ENCODE measurements at regions not wholly inside any gene's neighbourhood (a gene's known extent, or its start where the extent isn't known, plus 50 kb on each side); places are given as distances from the start of the nearest gene placed in this dataset.

DNA sequence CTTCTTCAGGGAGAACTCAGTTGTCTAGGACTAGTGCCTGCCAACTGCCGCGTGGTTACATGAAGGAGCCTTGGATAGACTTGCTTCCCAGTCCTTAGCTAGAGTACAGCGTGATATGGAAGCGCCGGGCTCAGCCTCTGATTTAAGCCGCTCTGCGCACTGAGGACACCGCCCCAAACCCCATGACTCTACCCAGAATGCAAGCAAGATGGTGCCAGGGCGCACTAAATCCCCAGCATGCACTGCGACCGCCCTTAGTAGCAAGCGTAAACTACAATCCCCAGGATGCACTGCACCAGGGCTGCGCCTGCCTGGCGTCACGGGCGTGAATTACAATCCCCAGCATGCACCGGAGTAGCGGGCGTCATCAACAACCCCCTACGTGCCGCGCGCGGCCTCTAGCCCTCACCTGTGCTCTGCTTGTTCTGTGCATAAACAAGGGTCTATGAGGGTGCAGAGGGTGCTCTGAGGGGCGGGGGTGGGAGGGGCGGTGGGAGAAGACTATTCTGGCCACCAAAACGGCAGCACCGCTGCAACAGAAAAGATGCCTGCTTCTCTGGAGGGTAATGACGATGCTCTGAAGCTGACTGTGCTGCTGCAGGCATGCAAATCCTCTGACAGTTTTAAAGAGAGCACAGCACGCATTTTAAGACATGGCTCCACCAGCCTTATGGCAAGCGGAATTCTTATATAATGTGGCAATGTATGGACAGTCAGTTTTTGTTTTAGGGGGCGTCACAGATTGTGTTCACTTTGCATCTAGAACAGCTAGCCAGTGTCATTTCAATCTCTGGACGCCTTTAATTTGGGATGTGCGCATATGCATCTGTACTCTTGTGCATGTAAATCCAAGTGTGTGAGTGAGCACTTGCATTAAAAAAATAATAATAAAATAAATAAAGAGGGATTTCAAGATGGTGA, 282.5 kb upstream of the MYT1L start (continued):
- TF ChIP-seq FOSL1 (tag; conservative IDR thresholded peaks at IDR 0.05) (peak; percentile 23; the same call in 1 of the 2 replicates), EGR1 (conservative IDR thresholded peaks at IDR 0.05) (no peak), NR2C2 (CRISPR knock-in tag; IDR thresholded peaks at IDR 0.05) (0 out of 2 replicates have a peak, but pooled peaks have one; percentile 48), NR2C2 (tag; IDR thresholded peaks at IDR 0.05) (peak; percentile 69), YY1 (IDR thresholded peaks at IDR 0.05; ENCODE audit: borderline replicate concordance in 1 of 3, control insufficient read depth in 1 of 3, extremely low read depth in 1 of 3, insufficient read depth in 3 of 3, insufficient read length in 1 of 3, insufficient replicate concordance in 2 of 3, low read depth in 1 of 3, low read length in 2 of 3) (peak; percentile 57 to 93 (median 86)), PYGO2 (tag; IDR thresholded peaks at IDR 0.05) (no peak), TFAP4 (CRISPR knock-in tag; IDR thresholded peaks at IDR 0.05; ENCODE audit: borderline replicate concordance) (peak; percentile 65; the same call in 1 of the 2 replicates), SREBF1 (IDR thresholded peaks at IDR 0.05; ENCODE audit: borderline replicate concordance, low read depth, low read length) (0 out of 2 replicates have a peak, but pooled peaks have one; percentile 31), GABPA (tag; conservative IDR thresholded peaks at IDR 0.05; ENCODE audit: low read depth) (peak; percentile 35; the same call in 1 of the 2 replicates)

All from K562 (cell line).